Panc1 (cell line): ENCODE measurements at regions not wholly inside any gene's neighbourhood (a gene's known extent, or its start where the extent isn't known, plus 50 kb on each side); places are given as distances from the start of the nearest gene placed in this dataset.

Experiments used
- ATAC-seq: fragments of 200-7000 bp; cut with Tn5 transposase; 2 replicates; pipeline ENCODE4 v1.9.1; 2020; ENCODE audit warnings: mild to moderate bottlenecking, moderate library complexity
- BruUV-seq: library from RNA; stranded (reverse); fragments of 400-500 nt; replicated peaks from 2 replicates; lab custom pipeline; 2021; lab: Mats Ljungman, UMichigan
- CTCF ChIA-PET: fragments of 300-600 bp; sonication (Branson Sonifier 250); formaldehyde crosslinking; loops from one replicate; lab custom pipeline; 2022; ENCODE audit warnings: antibody characterized with exemption; lab: Charles Lee
- POLR2A ChIA-PET: fragments of 300-600 bp; sonication (Branson Sonifier 250); formaldehyde crosslinking; loops from one replicate; lab custom pipeline; 2022; ENCODE audit warnings: antibody characterized with exemption; lab: Charles Lee
- DNase-seq: peaks from one replicate; pipeline ENCODE4 v3.0.0-alpha.2; 2010; ENCODE audit warnings: low read depth, low spot score
- H3K27ac ChIP-seq: 2 replicates; pipeline ENCODE4 v1.5.1; 2011; ENCODE audit warnings: mild to moderate bottlenecking, low read length, inconsistent platforms
- H3K27me3 ChIP-seq: fragments of 200-500 bp; sonication (Bioruptor generic); 2 replicates; pipeline ENCODE4 v1.6.0; 2014; ENCODE audit warnings: low read length, inconsistent platforms; ENCODE audit not compliant: control insufficient read depth, insufficient read depth
- H3K36me3 ChIP-seq: fragments of 200-500 bp; sonication (Bioruptor generic); 2 replicates; pipeline ENCODE4 v1.5.1; 2014; ENCODE audit warnings: inconsistent platforms, mild to moderate bottlenecking, low read length, moderate library complexity; ENCODE audit not compliant: control insufficient read depth, insufficient read depth
- H3K4me1 ChIP-seq: 2 replicates; pipeline ENCODE4 v1.5.1; 2011; ENCODE audit warnings: inconsistent platforms, mild to moderate bottlenecking, low read length, moderate library complexity; ENCODE audit not compliant: control insufficient read depth, insufficient read depth
- H3K4me3 ChIP-seq, 2 experiments: 2 replicates each; pipeline ENCODE4 v1.5.1; 2011 to 2012; ENCODE audit warnings: low read depth in 2 of 2, low read length in 2 of 2, mild to moderate bottlenecking in 2 of 2, inconsistent platforms in 1 of 2, moderate library complexity in 1 of 2
- H3K9me3 ChIP-seq: fragments of 200-500 bp; sonication (Bioruptor generic); 2 replicates; pipeline ENCODE4 v1.5.1; 2014; ENCODE audit warnings: low read depth, mild to moderate bottlenecking, inconsistent platforms, low read length, moderate library complexity; ENCODE audit not compliant: control insufficient read depth, insufficient read depth
- POLR2AphosphoS5 ChIP-seq: IDR thresholded peaks from 2 replicates; pipeline ENCODE4 v1.6.1; 2012; ENCODE audit warnings: mild to moderate bottlenecking, low read depth, low read length, moderate library complexity
- SIN3A ChIP-seq: IDR thresholded peaks from 2 replicates; pipeline ENCODE4 v1.6.1; 2012; ENCODE audit warnings: low read depth, mild to moderate bottlenecking, low read length, moderate library complexity, borderline replicate concordance; ENCODE audit not compliant: insufficient read depth
- TCF7L2 ChIP-seq: IDR thresholded peaks from 2 replicates; pipeline ENCODE4 v1.6.1; 2011; ENCODE audit warnings: mild to moderate bottlenecking, low read depth, low read length, inconsistent platforms
- in situ Hi-C: cut with HindIII; loops from 2 replicates; pipeline ENCODE4 v1.10.0; 2016; ENCODE audit warnings: low sequenced_read_pairs, low pct_unique_long_range_greater_than_20kb
- intact Hi-C: fragments of 100-400 bp; cut with micrococcal nuclease; formaldehyde crosslinking; loops from one replicate; pipeline ENCODE4 v1.10.0; 2022; ENCODE audit not compliant: unreplicated experiment
- TF ChIP-seq, protein P1 (sequence below), 2 experiments: IDR thresholded peaks; 2 replicates each; pipeline ENCODE4 v1.6.1; 2011 to 2012; ENCODE audit warnings: low read depth in 2 of 2, control low read depth in 1 of 2, low read length in 1 of 2, mild to moderate bottlenecking in 1 of 2, moderate library complexity in 1 of 2; ENCODE audit not compliant: insufficient read depth in 1 of 2
- TF ChIP-seq, protein P2 (sequence below): fragments of 450-650 bp; IDR thresholded peaks from 2 replicates; pipeline ENCODE4 v1.5.1; 2017; ENCODE audit warnings: mild to moderate bottlenecking

DNA sequence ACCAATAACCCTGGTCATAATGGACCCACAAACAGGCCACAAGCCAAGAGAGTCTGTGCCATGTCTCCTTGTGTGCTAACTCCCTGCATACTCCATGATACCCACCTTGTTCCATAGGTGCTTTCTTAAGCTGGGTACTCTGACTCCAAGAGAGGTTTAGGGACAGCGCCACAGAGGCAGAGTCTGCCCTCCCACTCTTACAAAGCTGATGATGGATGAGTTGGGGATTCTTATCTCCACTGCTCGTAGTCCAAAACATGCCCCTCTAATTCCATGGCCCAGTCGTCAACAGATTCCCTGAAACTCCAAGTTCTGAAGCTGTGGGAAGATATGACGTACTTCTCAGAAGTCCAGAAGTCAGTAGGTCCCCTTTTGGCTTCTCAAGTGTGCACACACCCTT is 184.4 kb upstream of the CCL2 start:
- Histone ChIP-seq H3K4me1 (no peaks in the 10 kb centered on the region), H3K36me3 (no peaks in the 10 kb centered on the region), H3K27ac (no peak overlapping the region), H3K27me3 (no peaks in the 10 kb centered on the region), H3K9me3 (no peaks in the 10 kb centered on the region), H3K4me3 (no peak overlapping the region)
- ChIA-PET CTCF (no interaction called here), POLR2A (no interaction called here)
- BruUV-seq, result no TSS peak
- in situ Hi-C loops, result no loop called here
- no peak for DNase-seq
- intact Hi-C loops, result no loop called here
- ATAC-seq, result no peak
- TF ChIP-seq, protein P1, sequence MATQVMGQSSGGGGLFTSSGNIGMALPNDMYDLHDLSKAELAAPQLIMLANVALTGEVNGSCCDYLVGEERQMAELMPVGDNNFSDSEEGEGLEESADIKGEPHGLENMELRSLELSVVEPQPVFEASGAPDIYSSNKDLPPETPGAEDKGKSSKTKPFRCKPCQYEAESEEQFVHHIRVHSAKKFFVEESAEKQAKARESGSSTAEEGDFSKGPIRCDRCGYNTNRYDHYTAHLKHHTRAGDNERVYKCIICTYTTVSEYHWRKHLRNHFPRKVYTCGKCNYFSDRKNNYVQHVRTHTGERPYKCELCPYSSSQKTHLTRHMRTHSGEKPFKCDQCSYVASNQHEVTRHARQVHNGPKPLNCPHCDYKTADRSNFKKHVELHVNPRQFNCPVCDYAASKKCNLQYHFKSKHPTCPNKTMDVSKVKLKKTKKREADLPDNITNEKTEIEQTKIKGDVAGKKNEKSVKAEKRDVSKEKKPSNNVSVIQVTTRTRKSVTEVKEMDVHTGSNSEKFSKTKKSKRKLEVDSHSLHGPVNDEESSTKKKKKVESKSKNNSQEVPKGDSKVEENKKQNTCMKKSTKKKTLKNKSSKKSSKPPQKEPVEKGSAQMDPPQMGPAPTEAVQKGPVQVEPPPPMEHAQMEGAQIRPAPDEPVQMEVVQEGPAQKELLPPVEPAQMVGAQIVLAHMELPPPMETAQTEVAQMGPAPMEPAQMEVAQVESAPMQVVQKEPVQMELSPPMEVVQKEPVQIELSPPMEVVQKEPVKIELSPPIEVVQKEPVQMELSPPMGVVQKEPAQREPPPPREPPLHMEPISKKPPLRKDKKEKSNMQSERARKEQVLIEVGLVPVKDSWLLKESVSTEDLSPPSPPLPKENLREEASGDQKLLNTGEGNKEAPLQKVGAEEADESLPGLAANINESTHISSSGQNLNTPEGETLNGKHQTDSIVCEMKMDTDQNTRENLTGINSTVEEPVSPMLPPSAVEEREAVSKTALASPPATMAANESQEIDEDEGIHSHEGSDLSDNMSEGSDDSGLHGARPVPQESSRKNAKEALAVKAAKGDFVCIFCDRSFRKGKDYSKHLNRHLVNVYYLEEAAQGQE (IDR thresholded peaks at IDR 0.05; ENCODE audit: insufficient read depth in 1 of 2, low read depth in 2 of 2, low read length in 1 of 2), result no peak
- TF ChIP-seq SIN3A (no peak), POLR2AphosphoS5 (no peak), TCF7L2 (no peak)
- TF ChIP-seq, protein P2, sequence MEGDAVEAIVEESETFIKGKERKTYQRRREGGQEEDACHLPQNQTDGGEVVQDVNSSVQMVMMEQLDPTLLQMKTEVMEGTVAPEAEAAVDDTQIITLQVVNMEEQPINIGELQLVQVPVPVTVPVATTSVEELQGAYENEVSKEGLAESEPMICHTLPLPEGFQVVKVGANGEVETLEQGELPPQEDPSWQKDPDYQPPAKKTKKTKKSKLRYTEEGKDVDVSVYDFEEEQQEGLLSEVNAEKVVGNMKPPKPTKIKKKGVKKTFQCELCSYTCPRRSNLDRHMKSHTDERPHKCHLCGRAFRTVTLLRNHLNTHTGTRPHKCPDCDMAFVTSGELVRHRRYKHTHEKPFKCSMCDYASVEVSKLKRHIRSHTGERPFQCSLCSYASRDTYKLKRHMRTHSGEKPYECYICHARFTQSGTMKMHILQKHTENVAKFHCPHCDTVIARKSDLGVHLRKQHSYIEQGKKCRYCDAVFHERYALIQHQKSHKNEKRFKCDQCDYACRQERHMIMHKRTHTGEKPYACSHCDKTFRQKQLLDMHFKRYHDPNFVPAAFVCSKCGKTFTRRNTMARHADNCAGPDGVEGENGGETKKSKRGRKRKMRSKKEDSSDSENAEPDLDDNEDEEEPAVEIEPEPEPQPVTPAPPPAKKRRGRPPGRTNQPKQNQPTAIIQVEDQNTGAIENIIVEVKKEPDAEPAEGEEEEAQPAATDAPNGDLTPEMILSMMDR, result no peak

DNA sequence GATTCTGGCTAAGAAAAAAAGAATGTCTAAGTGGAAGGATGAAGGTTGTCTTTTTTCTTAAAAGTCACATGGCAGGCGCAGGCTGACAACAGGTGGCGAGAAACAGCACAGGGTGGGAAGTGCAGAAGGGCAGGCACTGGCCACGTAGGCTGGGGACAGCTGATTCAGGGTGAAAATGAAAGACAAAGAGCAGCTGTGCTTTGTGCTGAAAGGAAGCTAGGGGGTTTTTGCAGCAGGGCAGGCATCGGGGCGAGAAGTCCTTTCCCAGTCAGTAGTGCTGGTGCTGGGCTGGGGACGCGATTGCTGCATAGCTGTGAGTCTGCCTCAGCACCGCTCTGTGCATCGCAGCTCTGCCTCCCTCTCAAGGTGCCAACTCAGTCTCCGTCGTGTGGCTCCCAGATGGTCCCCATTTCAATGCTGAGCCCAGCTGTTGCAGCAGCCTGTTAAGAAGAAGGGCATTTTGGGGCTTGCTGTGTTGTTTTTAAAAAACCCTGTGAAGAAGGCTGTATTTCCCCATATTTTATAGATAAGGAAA is 183.1 kb upstream of the CCL2 start:
- DNase-seq (no peak), ATAC-seq (no peak)
- no TSS peak for BruUV-seq
- Histone ChIP-seq H3K27me3 (no peaks in the 10 kb centered on the region), H3K27ac (no peak overlapping the region), H3K9me3 (no peaks in the 10 kb centered on the region), H3K36me3 (no peaks in the 10 kb centered on the region), H3K4me1 (no peaks in the 10 kb centered on the region), H3K4me3 (no peak overlapping the region)
- POLR2A ChIA-PET, result no interaction called here
- intact Hi-C loops (no loop called here), in situ Hi-C loops (no loop called here)
- TF ChIP-seq, protein P1 (IDR thresholded peaks at IDR 0.05; ENCODE audit: insufficient read depth in 1 of 2, low read depth in 2 of 2, low read length in 1 of 2), result no peak
- TF ChIP-seq SIN3A (no peak), POLR2AphosphoS5 (no peak), TCF7L2 (no peak)
- TF ChIP-seq, protein P2, result no peak
- CTCF ChIA-PET, result no interaction called here
